Uterus (tissue), 2 donors: ENCODE measurements at regions not wholly inside any gene's neighbourhood (a gene's known extent, or its start where the extent isn't known, plus 50 kb on each side); places are given as distances from the start of the nearest gene placed in this dataset.

Experiments used
- CTCF ChIP-seq, 4 experiments: fragments of 200-600 bp in 2 of 4; fragments of 450-650 bp in 2 of 4; sonication (generic) in 2 of 4; IDR thresholded peaks; one replicate each; pipeline ENCODE4 v1.5.1; 2016 to 2019; ENCODE audit warnings: antibody characterized with exemption in 4 of 4, mild to moderate bottlenecking in 2 of 4, moderate library complexity in 1 of 4
- POLR2A ChIP-seq, 2 donors: fragments of 450-650 bp; IDR thresholded peaks; one replicate each; pipeline ENCODE4 v1.6.1; 2016; ENCODE audit warnings: antibody characterized with exemption in 2 of 2, mild to moderate bottlenecking in 1 of 2, moderate library complexity in 1 of 2

GRCh38 chr12:28893856-28894255 lies 255.2 kb upstream of the FAR2 start:
- TF ChIP-seq POLR2A (IDR thresholded peaks at IDR 0.05) (no peak), CTCF (IDR thresholded peaks at IDR 0.05) (no peak)
